Stimulated activated naive CD8-positive, alpha-beta T cell treated with anti-CD3 and anti-CD28 coated beads, Interleukin-15, amount 100 ng/mL, for 72 hours (primary cell): ENCODE measurements at regions not wholly inside any gene's neighbourhood (a gene's known extent, or its start where the extent isn't known, plus 50 kb on each side); places are given as distances from the start of the nearest gene placed in this dataset.
"Not testable (repeated sequence)": the region's sequence is repeated elsewhere in the genome, so short reads cannot be mapped to it uniquely, and the experiment has no call there.

ENCODE experiments used
- ATAC-seq: fragments of 150-1000 bp; cut with Tn5 transposase; 2 replicates; pipeline ENCODE4 v1.10.0; 2021; ENCODE audit warnings: mild to moderate bottlenecking, moderate library complexity
- DNase-seq, 2 donors: peaks; one replicate each; pipeline ENCODE4 v3.0.0; 2021 to 2022
- H3K27ac Mint-ChIP-seq, 2 donors: one replicate each; pipeline ENCODE4 v1.8.0; 2022; ENCODE audit warnings: mild to moderate bottlenecking in 2 of 2, mixed read lengths in 2 of 2, moderate library complexity in 2 of 2
- H3K27me3 Mint-ChIP-seq: one replicate; pipeline ENCODE4 v1.8.0; 2022; ENCODE audit warnings: mixed read lengths
- H3K4me1 Mint-ChIP-seq: one replicate; pipeline ENCODE4 v1.8.0; 2022; ENCODE audit warnings: mild to moderate bottlenecking, mixed read lengths
- H3K4me3 Mint-ChIP-seq, 2 donors: one replicate each; pipeline ENCODE4 v1.8.0; 2022; ENCODE audit warnings: mild to moderate bottlenecking in 2 of 2, mixed read lengths in 2 of 2, moderate library complexity in 1 of 2
- H3K9me3 Mint-ChIP-seq, 2 donors: one replicate each; pipeline ENCODE4 v1.8.0; 2022; ENCODE audit warnings: mixed read lengths in 2 of 2

DNA sequence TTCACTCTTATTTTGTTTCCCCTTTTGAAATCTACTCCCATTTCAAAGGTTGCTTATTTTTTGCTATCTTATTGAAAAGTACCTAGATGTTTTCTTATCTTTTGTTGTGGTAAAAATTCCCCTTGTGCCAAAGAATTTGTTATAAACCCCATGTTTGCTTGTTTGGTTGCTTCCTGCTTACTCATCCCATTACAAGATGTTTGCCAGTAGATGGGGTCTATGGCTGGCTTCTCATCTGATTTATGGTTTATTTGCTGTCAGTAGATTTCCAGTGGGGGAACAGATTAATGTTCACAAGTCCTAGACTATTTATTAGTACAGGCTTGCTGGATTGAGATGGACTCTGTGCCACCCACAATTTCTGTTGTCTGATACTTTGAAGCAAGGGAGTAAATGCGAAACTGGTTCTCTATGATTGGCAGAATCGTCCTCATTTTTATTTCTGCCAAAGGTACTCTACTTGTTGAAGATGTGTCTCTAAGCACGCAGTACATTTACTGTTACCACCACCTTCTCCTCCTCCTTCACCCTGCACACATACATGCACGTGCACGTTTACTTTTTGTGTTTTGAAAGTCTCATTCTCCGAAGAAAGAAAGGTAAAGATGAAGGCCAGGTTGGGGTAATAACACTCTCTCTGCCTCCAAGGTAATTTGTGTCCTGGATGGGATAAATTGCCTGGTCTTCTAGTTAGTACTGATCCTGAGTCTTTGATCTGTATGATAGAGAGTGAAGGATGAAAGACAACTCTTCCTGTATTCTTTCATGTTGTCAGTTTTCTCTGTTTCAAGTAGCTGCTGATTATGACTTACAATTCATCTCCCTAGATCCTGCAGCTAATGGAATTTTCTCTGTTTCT lies 117.2 kb upstream of the ATP2B1 start:
- Mint-ChIP-seq H3K27ac (peak overlapping the region in 1 of 2 donors; percentile 76), H3K27me3 (no peaks in the 10 kb centered on the region), H3K4me3 (no peak overlapping the region), H3K4me1 (peaks cover 13% of the 10 kb centered on the region), H3K9me3 (peaks cover 0 to 7% of the 10 kb centered on the region in 2 donors)
- ATAC-seq (no peak), DNase-seq (no peak)

DNA sequence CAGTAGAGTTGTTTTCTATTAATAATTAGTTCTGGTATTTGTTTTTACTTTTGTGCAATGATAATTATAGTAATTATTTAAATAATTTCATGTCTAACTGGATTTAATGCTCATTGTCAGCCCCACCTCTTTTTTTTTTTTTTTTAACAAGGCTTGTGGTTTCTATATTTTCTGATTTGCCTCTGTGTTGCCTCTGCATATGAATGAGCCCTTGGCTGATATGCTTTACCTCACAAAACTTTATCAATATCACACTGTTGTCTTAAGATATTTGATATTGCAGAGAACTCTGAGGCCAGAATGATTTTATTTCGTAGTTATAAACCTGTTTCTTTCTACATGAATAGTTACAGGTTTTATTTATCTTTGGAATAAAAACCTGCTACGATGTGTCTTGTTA lies 116.2 kb upstream of the ATP2B1 start:
- H3K27me3 Mint-ChIP-seq = no peaks in the 10 kb centered on the region
- ATAC-seq = no peak
- no peak for DNase-seq
- H3K4me1 Mint-ChIP-seq = peaks cover 13% of the 10 kb centered on the region
- H3K9me3 Mint-ChIP-seq = peaks cover 0 to 7% of the 10 kb centered on the region in 2 donors
- H3K27ac Mint-ChIP-seq = no peak overlapping the region
- H3K4me3 Mint-ChIP-seq = no peak overlapping the region

- H3K27me3 Mint-ChIP-seq, H3K27ac Mint-ChIP-seq, ATAC-seq, H3K9me3 Mint-ChIP-seq, H3K4me3 Mint-ChIP-seq, DNase-seq: not testable (repeated sequence)
- peaks cover 13% of the 10 kb centered on the region for H3K4me1 Mint-ChIP-seq
Observed at GRCh38 chr12:89822992-89823391, 114.4 kb upstream of the ATP2B1 start.

DNA sequence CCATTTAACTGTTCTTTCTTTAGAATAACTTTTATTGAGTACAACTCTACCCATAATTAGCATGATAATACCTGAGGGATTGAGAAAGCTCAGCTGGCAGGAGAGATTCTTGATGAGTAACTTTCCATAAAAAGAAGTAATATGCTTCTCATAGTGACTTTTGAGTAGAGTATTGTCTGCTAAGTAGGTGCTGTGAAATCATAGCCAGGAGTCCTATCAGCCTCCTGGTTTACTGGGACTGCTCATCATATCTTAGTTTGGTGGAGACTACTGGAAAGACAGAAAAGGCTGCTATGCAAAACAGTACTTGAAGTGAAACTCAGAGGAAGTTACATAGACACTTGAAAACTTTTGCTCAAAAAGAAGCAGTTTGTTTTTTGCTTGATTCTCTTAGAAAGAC lies 113.3 kb upstream of the ATP2B1 start:
- DNase-seq (no peak), ATAC-seq (no peak)

GRCh38 chr12:89817501-89818226 lies 109.0 kb upstream of the ATP2B1 start:
- ATAC-seq (no peak), DNase-seq (no peak)
- Mint-ChIP-seq H3K27me3 (no peaks in the 10 kb centered on the region), H3K9me3 (no peaks in the 10 kb centered on the region), H3K4me1 (no peaks in the 10 kb centered on the region), H3K4me3 (no peak overlapping the region), H3K27ac (no peak overlapping the region)

More for the DNA sequence above, 113.3 kb upstream of the ATP2B1 start:
- Mint-ChIP-seq H3K27me3 (no peaks in the 10 kb centered on the region), H3K9me3 (no peaks in the 10 kb centered on the region), H3K4me3 (no peak overlapping the region), H3K4me1 (peaks cover 13% of the 10 kb centered on the region), H3K27ac (no peak overlapping the region)

DNA sequence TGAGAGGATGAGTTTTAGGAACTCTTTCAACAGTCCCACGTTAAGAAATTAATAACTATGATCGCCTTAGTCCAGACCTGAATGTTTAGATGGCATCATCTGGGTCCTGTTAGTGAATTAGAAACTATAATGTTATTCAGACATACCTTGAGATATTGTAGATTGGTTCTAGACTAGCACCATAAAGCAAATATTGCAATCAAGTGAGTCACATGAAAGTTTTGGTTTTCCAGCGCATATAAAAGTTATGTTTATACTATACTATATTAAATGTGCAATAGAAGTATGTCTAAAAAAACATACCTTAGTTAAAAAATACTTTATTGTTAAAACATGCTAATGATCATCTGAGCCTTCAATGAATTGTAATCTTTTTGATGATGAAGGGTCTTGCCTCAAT lies 106.6 kb upstream of the ATP2B1 start:
- Mint-ChIP-seq H3K4me3 (no peak overlapping the region), H3K4me1 (no peaks in the 10 kb centered on the region), H3K9me3 (no peaks in the 10 kb centered on the region), H3K27ac (no peak overlapping the region), H3K27me3 (no peaks in the 10 kb centered on the region)
- no peak for ATAC-seq
- no peak for DNase-seq

GRCh38 chr12:89803412-89803811 lies 94.8 kb upstream of the ATP2B1 start:
- no peaks in the 10 kb centered on the region for H3K4me1 Mint-ChIP-seq
- no peaks in the 10 kb centered on the region for H3K27me3 Mint-ChIP-seq
- DNase-seq (no peak), ATAC-seq (no peak)
- no peaks in the 10 kb centered on the region for H3K9me3 Mint-ChIP-seq
- no peak overlapping the region for H3K4me3 Mint-ChIP-seq
- H3K27ac Mint-ChIP-seq = no peak overlapping the region

DNA sequence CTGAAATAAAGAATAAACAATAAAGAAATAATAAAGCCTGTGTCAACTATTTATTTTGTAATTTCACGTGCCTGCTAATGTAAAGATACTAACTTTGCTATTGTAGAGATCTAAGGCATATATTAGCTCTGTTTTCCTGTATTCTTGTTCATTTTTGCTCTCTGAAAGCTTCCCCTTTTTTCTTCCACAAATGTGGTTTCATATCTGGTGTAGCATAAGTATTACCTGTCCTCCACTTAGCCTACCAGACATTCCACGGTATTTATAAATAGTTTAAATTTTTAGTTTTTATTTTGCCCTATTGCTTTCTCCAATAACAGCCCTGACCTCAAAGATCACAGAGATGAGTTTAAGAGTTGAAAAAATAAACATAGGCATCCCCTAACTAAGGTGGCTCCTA lies 92.6 kb upstream of the ATP2B1 start:
- no peaks in the 10 kb centered on the region for H3K9me3 Mint-ChIP-seq
- H3K4me1 Mint-ChIP-seq = no peaks in the 10 kb centered on the region
- ATAC-seq = no peak
- DNase-seq = no peak
- H3K4me3 Mint-ChIP-seq = no peak overlapping the region
- no peaks in the 10 kb centered on the region for H3K27me3 Mint-ChIP-seq
- no peak overlapping the region for H3K27ac Mint-ChIP-seq

- Mint-ChIP-seq H3K4me1 (no peaks in the 10 kb centered on the region), H3K27ac (no peak overlapping the region), H3K27me3 (no peaks in the 10 kb centered on the region), H3K9me3 (peaks cover 0 to 7% of the 10 kb centered on the region in 2 donors), H3K4me3 (no peak overlapping the region)
- ATAC-seq (no peak), DNase-seq (no peak)
Observed at GRCh38 chr12:89800435-89800834, 91.8 kb upstream of the ATP2B1 start.

DNA sequence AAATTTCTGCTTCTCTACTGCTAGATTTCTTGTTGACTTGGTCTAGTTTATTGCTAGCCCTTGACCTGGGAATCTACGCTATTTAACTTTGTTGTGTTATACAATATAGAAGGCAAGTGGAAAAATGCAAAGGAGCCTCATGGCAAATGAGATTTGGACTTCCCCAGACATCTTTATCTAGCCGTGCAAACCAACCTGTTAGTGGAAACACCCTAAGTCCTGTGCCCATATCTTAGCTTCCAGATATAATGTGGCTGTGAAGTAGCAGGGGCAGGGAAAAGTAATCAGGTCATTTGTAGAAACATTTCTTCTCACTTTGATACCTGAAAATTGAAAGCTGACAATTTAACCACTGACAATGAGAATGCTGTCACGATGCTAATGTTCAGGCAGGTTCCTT lies 90.7 kb upstream of the ATP2B1 start:
- Mint-ChIP-seq H3K27ac (no peak overlapping the region), H3K27me3 (no peaks in the 10 kb centered on the region), H3K4me3 (no peak overlapping the region), H3K9me3 (peaks cover 0 to 7% of the 10 kb centered on the region in 2 donors), H3K4me1 (no peaks in the 10 kb centered on the region)
- DNase-seq (no peak), ATAC-seq (no peak)

- DNase-seq (no peak), ATAC-seq (no peak)
- Mint-ChIP-seq H3K27me3 (no peaks in the 10 kb centered on the region), H3K4me1 (no peaks in the 10 kb centered on the region), H3K27ac (no peak overlapping the region), H3K9me3 (peaks cover 0 to 7% of the 10 kb centered on the region in 2 donors), H3K4me3 (no peak overlapping the region)
Observed at GRCh38 chr12:89797436-89797835, 88.8 kb upstream of the ATP2B1 start.

GRCh38 chr12:89796798-89797382 lies 88.3 kb upstream of the ATP2B1 start:
- DNase-seq = no peak
- no peaks in the 10 kb centered on the region for H3K27me3 Mint-ChIP-seq
- ATAC-seq = no peak
- no peaks in the 10 kb centered on the region for H3K4me1 Mint-ChIP-seq
- no peak overlapping the region for H3K27ac Mint-ChIP-seq
- H3K4me3 Mint-ChIP-seq = no peak overlapping the region
- H3K9me3 Mint-ChIP-seq = peaks cover 0 to 7% of the 10 kb centered on the region in 2 donors

DNA sequence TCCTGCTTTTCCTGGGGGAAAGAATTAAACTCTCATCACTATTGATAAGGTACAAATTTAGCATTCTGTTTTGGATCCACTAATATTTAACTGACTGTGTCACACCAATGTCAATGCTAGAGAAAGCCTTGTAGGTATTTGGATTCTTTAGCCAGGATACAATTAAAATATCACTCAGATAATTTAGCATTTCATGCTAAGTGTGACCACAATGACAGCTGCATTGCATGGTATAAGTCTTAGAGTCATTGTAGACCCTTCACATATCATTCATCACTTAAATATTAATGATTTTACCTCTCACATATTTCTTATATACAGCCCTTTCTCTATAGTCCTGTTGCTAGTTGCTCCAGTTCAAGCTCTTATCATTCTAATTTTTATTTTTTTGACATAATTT lies 85.3 kb upstream of the ATP2B1 start:
- DNase-seq = no peak
- H3K9me3 Mint-ChIP-seq = peaks cover 0 to 14% of the 10 kb centered on the region in 2 donors
- no peak for ATAC-seq
- no peak overlapping the region for H3K27ac Mint-ChIP-seq
- no peaks in the 10 kb centered on the region for H3K4me1 Mint-ChIP-seq
- H3K27me3 Mint-ChIP-seq = no peaks in the 10 kb centered on the region
- no peak overlapping the region for H3K4me3 Mint-ChIP-seq

DNA sequence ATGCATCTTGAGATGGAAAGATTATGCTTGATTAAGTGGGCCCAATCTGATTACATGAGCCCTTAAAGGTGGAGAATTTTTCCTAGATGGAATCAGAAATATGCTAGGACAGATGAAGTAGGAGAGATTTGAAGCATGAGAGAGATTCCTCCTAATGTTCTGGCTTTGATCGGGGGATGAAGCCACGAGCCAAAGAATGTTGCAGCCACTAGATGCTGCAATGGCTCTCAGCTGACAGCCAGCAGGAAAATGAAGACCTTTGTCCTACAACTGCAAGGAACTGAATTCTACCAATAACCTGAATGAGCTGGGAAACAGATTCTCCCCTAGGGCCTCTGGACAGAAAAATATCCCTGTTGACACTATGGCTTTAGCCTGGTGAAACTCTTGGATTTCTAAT lies 82.6 kb upstream of the ATP2B1 start:
- H3K4me3 Mint-ChIP-seq = no peak overlapping the region
- DNase-seq (no peak), ATAC-seq (no peak)
- H3K27me3 Mint-ChIP-seq = no peaks in the 10 kb centered on the region
- H3K9me3 Mint-ChIP-seq = peaks cover 16 to 28% of the 10 kb centered on the region in 2 donors
- H3K4me1 Mint-ChIP-seq = no peaks in the 10 kb centered on the region
- H3K27ac Mint-ChIP-seq = no peak overlapping the region

GRCh38 chr12:89789862-89790261 lies 81.2 kb upstream of the ATP2B1 start:
- DNase-seq = no peak
- no peaks in the 10 kb centered on the region for H3K27me3 Mint-ChIP-seq

DNA sequence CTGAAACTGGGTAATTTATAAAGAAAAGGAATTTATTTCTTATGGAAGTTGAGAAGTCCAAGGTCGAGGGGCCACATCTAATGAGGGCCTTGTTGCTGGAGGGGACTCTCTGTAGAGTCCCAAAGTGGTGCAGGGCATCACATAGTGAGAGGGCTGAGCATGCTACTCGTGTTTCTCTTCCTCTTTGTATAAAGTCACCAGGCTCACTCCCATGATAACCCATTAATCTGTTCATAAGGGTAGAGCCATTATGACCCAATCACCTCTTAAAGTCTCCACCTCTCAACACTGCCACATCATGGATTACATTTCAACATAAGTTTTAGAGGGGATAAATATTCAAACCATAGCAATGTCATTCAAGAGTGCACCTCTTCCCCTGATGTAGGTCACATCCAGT lies 79.1 kb upstream of the ATP2B1 start:
- H3K9me3 Mint-ChIP-seq = peaks cover 24 to 36% of the 10 kb centered on the region in 2 donors
- H3K4me3 Mint-ChIP-seq = no peak overlapping the region
- no peaks in the 10 kb centered on the region for H3K27me3 Mint-ChIP-seq
- no peak overlapping the region for H3K27ac Mint-ChIP-seq
- DNase-seq (no peak), ATAC-seq (no peak)
- no peaks in the 10 kb centered on the region for H3K4me1 Mint-ChIP-seq

More at GRCh38 chr12:89789862-89790261, 81.2 kb upstream of the ATP2B1 start:
- no peak for ATAC-seq
- no peak overlapping the region for H3K27ac Mint-ChIP-seq
- H3K4me1 Mint-ChIP-seq = no peaks in the 10 kb centered on the region
- peaks cover 24 to 35% of the 10 kb centered on the region in 2 donors for H3K9me3 Mint-ChIP-seq
- H3K4me3 Mint-ChIP-seq = no peak overlapping the region
